ENCODE measurements at regions not wholly inside any gene's neighbourhood (a gene's known extent, or its start where the extent isn't known, plus 50 kb on each side); places are given as distances from the start of the nearest gene placed in this dataset.

- TF ChIP-seq TAF1 (IDR thresholded peaks at IDR 0.05; ENCODE audit: borderline replicate concordance, insufficient read depth, low read length) = no peak
- TF ChIP-seq, protein P1, sequence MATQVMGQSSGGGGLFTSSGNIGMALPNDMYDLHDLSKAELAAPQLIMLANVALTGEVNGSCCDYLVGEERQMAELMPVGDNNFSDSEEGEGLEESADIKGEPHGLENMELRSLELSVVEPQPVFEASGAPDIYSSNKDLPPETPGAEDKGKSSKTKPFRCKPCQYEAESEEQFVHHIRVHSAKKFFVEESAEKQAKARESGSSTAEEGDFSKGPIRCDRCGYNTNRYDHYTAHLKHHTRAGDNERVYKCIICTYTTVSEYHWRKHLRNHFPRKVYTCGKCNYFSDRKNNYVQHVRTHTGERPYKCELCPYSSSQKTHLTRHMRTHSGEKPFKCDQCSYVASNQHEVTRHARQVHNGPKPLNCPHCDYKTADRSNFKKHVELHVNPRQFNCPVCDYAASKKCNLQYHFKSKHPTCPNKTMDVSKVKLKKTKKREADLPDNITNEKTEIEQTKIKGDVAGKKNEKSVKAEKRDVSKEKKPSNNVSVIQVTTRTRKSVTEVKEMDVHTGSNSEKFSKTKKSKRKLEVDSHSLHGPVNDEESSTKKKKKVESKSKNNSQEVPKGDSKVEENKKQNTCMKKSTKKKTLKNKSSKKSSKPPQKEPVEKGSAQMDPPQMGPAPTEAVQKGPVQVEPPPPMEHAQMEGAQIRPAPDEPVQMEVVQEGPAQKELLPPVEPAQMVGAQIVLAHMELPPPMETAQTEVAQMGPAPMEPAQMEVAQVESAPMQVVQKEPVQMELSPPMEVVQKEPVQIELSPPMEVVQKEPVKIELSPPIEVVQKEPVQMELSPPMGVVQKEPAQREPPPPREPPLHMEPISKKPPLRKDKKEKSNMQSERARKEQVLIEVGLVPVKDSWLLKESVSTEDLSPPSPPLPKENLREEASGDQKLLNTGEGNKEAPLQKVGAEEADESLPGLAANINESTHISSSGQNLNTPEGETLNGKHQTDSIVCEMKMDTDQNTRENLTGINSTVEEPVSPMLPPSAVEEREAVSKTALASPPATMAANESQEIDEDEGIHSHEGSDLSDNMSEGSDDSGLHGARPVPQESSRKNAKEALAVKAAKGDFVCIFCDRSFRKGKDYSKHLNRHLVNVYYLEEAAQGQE (IDR thresholded peaks at IDR 0.05; ENCODE audit: insufficient read depth in 1 of 2, low read depth in 2 of 2, low read length in 2 of 2) = no peak
- no peak for TF ChIP-seq SIN3A (IDR thresholded peaks at IDR 0.05; ENCODE audit: borderline replicate concordance, insufficient read depth, low read length)
- no peak for TF ChIP-seq POLR2AphosphoS5 (IDR thresholded peaks at IDR 0.05; ENCODE audit: low read depth, low read length)
Observed at GRCh38 chr18:41529093-41529492, 425.9 kb upstream of the PIK3C3 start.

Measured in PFSK-1 (cell line).